ENCODE measurements at regions not wholly inside any gene's neighbourhood (a gene's known extent, or its start where the extent isn't known, plus 50 kb on each side); places are given as distances from the start of the nearest gene placed in this dataset.

GRCh38 chr7:22632674-22633073 is 94.3 kb upstream of the IL6 start:
- 0 out of 7 replicates have a peak, but pooled peaks cover 0 to 4% (median 0%) of the 10 kb centered on the region in 4 experiments for H3K4me1 ChIP-seq (replicated peaks in 1 of 4; ENCODE audit: control insufficient read depth in 3 of 4, insufficient read depth in 4 of 4, low read length in 3 of 4)
- H2AFZ ChIP-seq (ENCODE audit: low read length), result no peak overlapping the region
- no peak overlapping the region for H3K23ac ChIP-seq (ENCODE audit: insufficient read length)
- H2BK120ac ChIP-seq (replicated peaks; ENCODE audit: low read depth, low read length), result no peak overlapping the region
- CTCF ChIA-PET (ENCODE audit: partially characterized antibody), result interaction anchor here (2.4 kb wide), 1 partner anchor 92 kb away, joined by 6 read pairs; no protein-coding TSS in a partner anchor
- H3K9ac ChIP-seq (replicated peaks in 1 of 4; ENCODE audit: extremely low read depth in 1 of 4, low read depth in 3 of 4, low read length in 3 of 4), result no peak overlapping the region
- H2AK5ac ChIP-seq (ENCODE audit: low read depth, low read length), result no peak overlapping the region
- H3K4me2 ChIP-seq (ENCODE audit: insufficient read depth in 1 of 2, low read depth in 2 of 2, low read length in 2 of 2), result no peak overlapping the region
- no peak overlapping the region for H3K4ac ChIP-seq (replicated peaks; ENCODE audit: insufficient read length, low read depth, low read length)
- FAIRE-seq (no peak), DNase-seq (ENCODE audit: low read depth in 1 of 2, low spot score in 2 of 2) (no peak)
- 83% methylated on average over 2 of the region's 2 CpGs; no CpG with 5 or more reads in 1 of the 2 experiments for WGBS, 2 experiments (ENCODE audit: extremely low coverage in 1 of 2, insufficient coverage in 1 of 2, insufficient read length in 1 of 2, insufficient replicate concordance in 2 of 2, low coverage in 1 of 2, low lambda C conversion rate in 2 of 2, missing lambda C conversion rate in 1 of 2)
- no peak overlapping the region for H4K5ac ChIP-seq (ENCODE audit: insufficient read length, low read depth, low read length)
- H3K79me2 ChIP-seq (ENCODE audit: control insufficient read depth in 1 of 2, insufficient read depth in 2 of 2, low read length in 2 of 2), result no peaks in the 10 kb centered on the region
- H3K56ac ChIP-seq (replicated peaks; ENCODE audit: insufficient read length, low read depth, low read length), result no peak overlapping the region
- no peaks in the 10 kb centered on the region for H3K9me3 ChIP-seq (ENCODE audit: insufficient read depth in 2 of 2, low read depth in 1 of 2, low read length in 1 of 2)
- H3K27ac ChIP-seq (ENCODE audit: low read depth, low read length), result no peak overlapping the region
- H3K23me2 ChIP-seq (ENCODE audit: low read depth, low read length), result no peaks in the 10 kb centered on the region
- no peak overlapping the region for H2BK15ac ChIP-seq (ENCODE audit: low read length)
- no peak overlapping the region for H2BK12ac ChIP-seq (ENCODE audit: low read depth, low read length)
- POLR2A ChIA-PET (ENCODE audit: partially characterized antibody), result no interaction called here
- no peaks in the 10 kb centered on the region for H4K20me1 ChIP-seq (replicated peaks in 1 of 2; ENCODE audit: control insufficient read depth in 1 of 2, insufficient read depth in 2 of 2, low read length in 2 of 2)
- no peaks in the 10 kb centered on the region for H3K79me1 ChIP-seq (ENCODE audit: low read depth, low read length)
- no peak overlapping the region for H3K4me3 ChIP-seq (ENCODE audit: extremely low read depth in 1 of 4, insufficient read depth in 2 of 4, low read depth in 3 of 4, low read length in 4 of 4)
- no peak overlapping the region for H2BK5ac ChIP-seq (ENCODE audit: low read depth, low read length)
- no peak overlapping the region for H4K8ac ChIP-seq (ENCODE audit: extremely low read depth, insufficient read depth, low read length)
- no peak overlapping the region for H3K14ac ChIP-seq (ENCODE audit: insufficient read length)
- H2BK20ac ChIP-seq (ENCODE audit: low read length), result no peak overlapping the region
- no peaks in the 10 kb centered on the region for H3K27me3 ChIP-seq (replicated peaks in 1 of 4; ENCODE audit: control insufficient read depth in 3 of 4, extremely low read depth in 1 of 4, insufficient read depth in 3 of 4, low read length in 3 of 4)
- no peak overlapping the region for H3K18ac ChIP-seq (ENCODE audit: extremely low read depth, low read length)
- H3K36me3 ChIP-seq (ENCODE audit: control insufficient read depth in 2 of 4, insufficient read depth in 4 of 4, low read length in 3 of 4), result no peaks in the 10 kb centered on the region
- H4K91ac ChIP-seq (replicated peaks; ENCODE audit: insufficient read length, low read length), result no peak overlapping the region
- TF ChIP-seq ZNF274 (IDR thresholded peaks at IDR 0.05; ENCODE audit: borderline replicate concordance, extremely low read depth, low read length) (no peak), RXRA (IDR thresholded peaks at IDR 0.05; ENCODE audit: insufficient read depth, low read depth, low read length) (no peak), EZH2 (IDR thresholded peaks at IDR 0.05; ENCODE audit: low read depth, low read length, severe bottlenecking) (no peak), SP2 (IDR thresholded peaks at IDR 0.05; ENCODE audit: low read length) (no peak), CTBP2 (IDR thresholded peaks at IDR 0.05; ENCODE audit: borderline replicate concordance, insufficient read depth, insufficient read length, low read length) (no peak), KDM4A (IDR thresholded peaks at IDR 0.05; ENCODE audit: low read depth, low read length, severe bottlenecking) (no peak), ASH2L (IDR thresholded peaks at IDR 0.05; ENCODE audit: low read length) (no peak)
